ENCODE measurements at regions not wholly inside any gene's neighbourhood (a gene's known extent, or its start where the extent isn't known, plus 50 kb on each side); places are given as distances from the start of the nearest gene placed in this dataset.

DNA sequence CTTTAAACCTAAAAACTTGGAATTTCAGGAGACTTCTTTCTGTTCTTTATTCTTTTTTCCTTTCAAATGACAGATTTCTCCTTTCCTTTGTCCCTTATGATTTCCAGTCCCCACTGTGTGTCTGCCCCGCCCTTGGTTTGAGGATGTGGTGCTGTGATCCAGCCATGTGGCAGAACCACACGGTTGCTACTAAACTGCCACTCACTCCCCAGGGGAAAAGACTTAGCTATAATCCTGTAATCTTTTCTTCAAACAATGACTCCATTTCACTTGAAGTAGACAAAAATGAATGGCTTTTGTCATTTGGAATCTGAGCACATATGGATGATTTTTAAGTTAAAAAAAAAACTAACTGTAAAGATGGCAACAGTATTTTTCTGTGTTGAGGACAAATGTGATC, 76.2 kb upstream of the STAM2 start:
- no peak for ATAC-seq (ENCODE audit: low read depth)
- H3K9me3 Mint-ChIP-seq = no peaks in the 10 kb centered on the region
- H3K27ac Mint-ChIP-seq = no peak overlapping the region
- TF ChIP-seq, protein P1, sequence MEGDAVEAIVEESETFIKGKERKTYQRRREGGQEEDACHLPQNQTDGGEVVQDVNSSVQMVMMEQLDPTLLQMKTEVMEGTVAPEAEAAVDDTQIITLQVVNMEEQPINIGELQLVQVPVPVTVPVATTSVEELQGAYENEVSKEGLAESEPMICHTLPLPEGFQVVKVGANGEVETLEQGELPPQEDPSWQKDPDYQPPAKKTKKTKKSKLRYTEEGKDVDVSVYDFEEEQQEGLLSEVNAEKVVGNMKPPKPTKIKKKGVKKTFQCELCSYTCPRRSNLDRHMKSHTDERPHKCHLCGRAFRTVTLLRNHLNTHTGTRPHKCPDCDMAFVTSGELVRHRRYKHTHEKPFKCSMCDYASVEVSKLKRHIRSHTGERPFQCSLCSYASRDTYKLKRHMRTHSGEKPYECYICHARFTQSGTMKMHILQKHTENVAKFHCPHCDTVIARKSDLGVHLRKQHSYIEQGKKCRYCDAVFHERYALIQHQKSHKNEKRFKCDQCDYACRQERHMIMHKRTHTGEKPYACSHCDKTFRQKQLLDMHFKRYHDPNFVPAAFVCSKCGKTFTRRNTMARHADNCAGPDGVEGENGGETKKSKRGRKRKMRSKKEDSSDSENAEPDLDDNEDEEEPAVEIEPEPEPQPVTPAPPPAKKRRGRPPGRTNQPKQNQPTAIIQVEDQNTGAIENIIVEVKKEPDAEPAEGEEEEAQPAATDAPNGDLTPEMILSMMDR (IDR thresholded peaks at IDR 0.05) = no peak
- no peaks in the 10 kb centered on the region for H3K36me3 Mint-ChIP-seq (ENCODE audit: low read depth)
- POLR2A ChIA-PET = no interaction called here
- DNase-seq = no peak
- intact Hi-C loops (cut with micrococcal nuclease) = no loop called here
- CTCF ChIA-PET = no interaction called here
- no peak overlapping the region for H3K4me3 Mint-ChIP-seq
- H3K4me1 Mint-ChIP-seq = no peaks in the 10 kb centered on the region
- peaks cover 8% of the 10 kb centered on the region for H3K27me3 Mint-ChIP-seq

DNA sequence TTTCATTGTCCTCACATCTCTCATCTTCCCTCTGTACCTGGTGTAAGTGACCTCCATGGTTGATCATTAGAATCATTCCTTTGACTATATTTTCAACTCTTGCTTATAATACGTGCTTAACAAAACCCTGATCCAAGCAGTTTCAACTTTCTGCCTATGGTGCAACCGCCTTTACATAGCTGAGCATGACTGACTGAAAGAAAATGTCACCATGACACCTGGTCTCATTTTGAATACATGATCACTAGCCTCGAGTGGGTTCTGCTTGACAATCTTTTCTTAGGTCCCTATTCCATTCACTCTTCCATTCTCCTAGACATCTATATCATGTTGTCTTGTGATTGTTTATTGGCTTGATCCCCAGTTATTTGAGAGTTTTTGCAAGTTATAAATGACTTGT, 78.9 kb upstream of the STAM2 start:
- intact Hi-C loops (cut with micrococcal nuclease) = no loop called here
- Mint-ChIP-seq H3K4me1 (no peaks in the 10 kb centered on the region), H3K4me3 (no peak overlapping the region), H3K27ac (no peak overlapping the region), H3K9me3 (no peaks in the 10 kb centered on the region), H3K36me3 (ENCODE audit: low read depth) (no peaks in the 10 kb centered on the region), H3K27me3 (peaks cover 8% of the 10 kb centered on the region)
- DNase-seq (no peak), ATAC-seq (ENCODE audit: low read depth) (no peak)
- ChIA-PET CTCF (no interaction called here), POLR2A (no interaction called here)
- TF ChIP-seq, protein P1 (IDR thresholded peaks at IDR 0.05) = no peak

DNA sequence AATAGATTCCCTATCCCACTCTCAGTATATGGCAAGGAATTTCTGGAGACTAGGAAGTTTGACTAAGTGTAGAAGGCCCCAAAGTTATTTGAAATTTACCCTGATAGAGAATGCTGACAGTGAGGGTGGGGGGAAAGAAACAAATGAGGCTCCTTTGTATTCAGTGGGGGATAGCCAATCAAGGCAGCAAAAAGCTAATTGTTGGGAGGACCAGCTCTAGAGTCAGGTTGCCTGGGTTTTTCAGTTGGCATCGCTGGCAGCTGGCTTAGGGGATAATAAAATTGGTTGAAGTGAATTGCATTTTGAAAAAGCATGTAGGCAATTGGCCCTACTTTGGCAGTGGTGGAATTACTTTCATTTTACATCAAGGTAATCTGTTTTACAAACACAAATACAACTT, 79.4 kb upstream of the STAM2 start:
- no peak for DNase-seq
- TF ChIP-seq, protein P1 (IDR thresholded peaks at IDR 0.05) = no peak
- intact Hi-C loops (cut with micrococcal nuclease) = no loop called here
- Mint-ChIP-seq H3K9me3 (no peaks in the 10 kb centered on the region), H3K4me3 (no peak overlapping the region), H3K36me3 (ENCODE audit: low read depth) (no peaks in the 10 kb centered on the region), H3K27ac (no peak overlapping the region), H3K27me3 (peaks cover 10% of the 10 kb centered on the region), H3K4me1 (no peaks in the 10 kb centered on the region)
- CTCF ChIA-PET = no interaction called here
- ATAC-seq (ENCODE audit: low read depth) = no peak
- POLR2A ChIA-PET = no interaction called here

DNA sequence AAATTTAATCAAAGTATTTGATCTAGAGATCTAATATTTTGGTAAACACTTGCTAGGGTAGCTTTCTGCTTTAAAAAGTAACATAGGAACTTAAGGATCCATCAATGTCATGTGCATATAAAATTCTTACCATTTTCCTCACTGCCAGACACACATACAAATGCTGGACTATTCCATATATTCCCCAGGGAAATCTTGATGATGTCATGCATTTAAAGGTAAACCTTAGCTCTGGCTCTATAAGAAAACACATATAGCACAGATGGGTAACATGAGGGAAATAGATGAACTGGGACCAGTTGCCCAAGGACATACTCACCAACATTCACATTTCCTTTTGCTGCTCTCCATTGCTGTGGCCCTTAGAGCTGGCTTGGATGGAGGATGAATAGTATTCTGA, 79.1 kb upstream of the FMNL2 start:
- Mint-ChIP-seq H3K27me3 (peaks cover 10% of the 10 kb centered on the region), H3K27ac (no peak overlapping the region), H3K9me3 (peaks cover under 1% of the 10 kb centered on the region), H3K36me3 (ENCODE audit: low read depth) (no peaks in the 10 kb centered on the region), H3K4me1 (no peaks in the 10 kb centered on the region), H3K4me3 (no peak overlapping the region)
- ChIA-PET POLR2A (interaction anchor here (0.5 kb wide), 1 partner anchor 68 kb away, joined by 4 read pairs; no protein-coding TSS in a partner anchor), CTCF (no interaction called here)
- intact Hi-C loops (cut with micrococcal nuclease) = no loop called here
- no peak for DNase-seq
- TF ChIP-seq, protein P1 (IDR thresholded peaks at IDR 0.05) = no peak
- ATAC-seq (ENCODE audit: low read depth) = no peak

DNA sequence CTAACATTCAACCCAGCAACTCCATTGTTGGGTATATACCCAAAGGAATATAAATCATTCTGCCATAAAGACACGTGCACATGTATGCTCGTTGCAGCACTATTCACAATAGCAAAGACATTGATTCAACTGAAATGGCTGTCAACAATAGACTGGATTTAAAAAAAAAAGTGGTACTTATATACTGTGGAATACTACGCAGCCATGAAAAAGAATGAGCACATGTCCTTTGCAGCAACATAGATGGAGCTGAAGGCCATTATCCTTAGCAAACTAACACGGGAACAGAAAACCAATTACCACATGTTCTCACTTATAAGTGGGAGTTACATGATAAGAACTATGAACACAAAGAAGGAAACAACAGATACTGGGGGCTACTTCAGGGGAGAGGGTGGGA, 74.0 kb upstream of the FMNL2 start:
- DNase-seq = no peak
- POLR2A ChIA-PET = no interaction called here
- Mint-ChIP-seq H3K9me3 (peaks cover 4% of the 10 kb centered on the region), H3K4me1 (no peaks in the 10 kb centered on the region), H3K27me3 (peaks cover 13% of the 10 kb centered on the region), H3K4me3 (no peak overlapping the region), H3K27ac (no peak overlapping the region), H3K36me3 (ENCODE audit: low read depth) (no peaks in the 10 kb centered on the region)
- TF ChIP-seq, protein P1 (IDR thresholded peaks at IDR 0.05) = no peak
- ATAC-seq (ENCODE audit: low read depth) = no peak
- CTCF ChIA-PET = no interaction called here
- intact Hi-C loops (cut with micrococcal nuclease) = no loop called here
